ENCODE measurements at regions not wholly inside any gene's neighbourhood (a gene's known extent, or its start where the extent isn't known, plus 50 kb on each side); places are given as distances from the start of the nearest gene placed in this dataset.

GRCh38 chr22:44627521-44628139 is 74.4 kb upstream of the PRR5 start:
- TF ChIP-seq POLR2AphosphoS5 (IDR thresholded peaks at IDR 0.05; ENCODE audit: borderline replicate concordance, low read depth, low read length) (no peak), EZH2 (IDR thresholded peaks at IDR 0.05) (no peak), FOXP2 (optimal IDR thresholded peaks at IDR 0.05; ENCODE audit: control extremely low read depth, extremely low read length, insufficient read depth) (no peak)
